Endodermal cell (in vitro differentiated cells): ENCODE measurements at regions not wholly inside any gene's neighbourhood (a gene's known extent, or its start where the extent isn't known, plus 50 kb on each side); places are given as distances from the start of the nearest gene placed in this dataset.
A peak's percentile ranks its signal among the peaks of the same experiment; 100 is the strongest.

Source experiments
- DNase-seq: peaks from one replicate; pipeline ENCODE4 v3.0.0-alpha.2; 2017
- H3K27ac ChIP-seq: 2 replicates; pipeline ENCODE4 v1.5.1; 2013; ENCODE audit warnings: mild to moderate bottlenecking, low read depth, low read length, moderate library complexity
- H3K27me3 ChIP-seq: 2 replicates; pipeline ENCODE4 v1.6.1; 2013; ENCODE audit warnings: mild to moderate bottlenecking, low read length, moderate library complexity; ENCODE audit not compliant: insufficient read depth, control insufficient read depth, poor library complexity, severe bottlenecking
- H3K36me3 ChIP-seq: 2 replicates; pipeline ENCODE4 v1.7.0; 2013; ENCODE audit warnings: mild to moderate bottlenecking, low read length, moderate library complexity; ENCODE audit not compliant: control insufficient read depth, insufficient read depth
- H3K4me1 ChIP-seq: one replicate; pipeline ENCODE4 v1.7.0; 2013; ENCODE audit warnings: low read length; ENCODE audit not compliant: control insufficient read depth, insufficient read depth
- H3K4me3 ChIP-seq: 2 replicates; pipeline ENCODE4 v1.5.1; 2013; ENCODE audit warnings: mild to moderate bottlenecking, low read length, moderate library complexity
- H3K9ac ChIP-seq: 2 replicates; pipeline ENCODE4 v1.6.1; 2013; ENCODE audit warnings: mild to moderate bottlenecking, low read length, moderate library complexity; ENCODE audit not compliant: poor library complexity, severe bottlenecking; ENCODE audit errors: extremely low read depth
- H3K9me3 ChIP-seq: 2 replicates; pipeline ENCODE4 v1.6.1; 2013; ENCODE audit warnings: mild to moderate bottlenecking, low read length, moderate library complexity; ENCODE audit not compliant: control insufficient read depth
- H3K27ac Mint-ChIP-seq: 2 replicates; pipeline ENCODE4 v1.8.0; 2020; ENCODE audit warnings: mixed read lengths
- H3K27me3 Mint-ChIP-seq: 2 replicates; pipeline ENCODE4 v1.8.0; 2021; ENCODE audit warnings: mild to moderate bottlenecking, mixed read lengths; ENCODE audit not compliant: insufficient read depth
- H3K36me3 Mint-ChIP-seq: 2 replicates; pipeline ENCODE4 v1.8.0; 2020; ENCODE audit warnings: low read depth, mixed read lengths
- H3K4me1 Mint-ChIP-seq: 2 replicates; pipeline ENCODE4 v1.8.0; 2020; ENCODE audit warnings: mixed read lengths
- H3K4me3 Mint-ChIP-seq: 2 replicates; pipeline ENCODE4 v1.8.0; 2020; ENCODE audit warnings: mild to moderate bottlenecking, moderate library complexity, mixed read lengths
- H3K9me3 Mint-ChIP-seq: 2 replicates; pipeline ENCODE4 v1.8.0; 2020; ENCODE audit warnings: mild to moderate bottlenecking, mixed read lengths
- CTCF ChIP-seq: fragments of 200-600 bp; sonication (generic); conservative IDR thresholded peaks from 2 replicates; pipeline ENCODE4 v1.5.0; 2021; ENCODE audit warnings: antibody characterized with exemption, mild to moderate bottlenecking
- WGBS, 2 experiments: methylation state at CpG; one replicate each; pipeline versions ENCODE4 v1.1.5 to v1.1.7; 2013; ENCODE audit warnings: missing lambda C conversion rate in 2 of 2, mixed read lengths in 1 of 2; ENCODE audit not compliant: insufficient coverage in 1 of 2, insufficient read length in 1 of 2; 5-methylcytosine and 5-hydroxymethylcytosine counted together

- Histone ChIP-seq H3K36me3 (no peaks in the 10 kb centered on the region), H3K4me3 (peak overlapping the region; percentile 1), H3K9ac (no peak overlapping the region), H3K27me3 (no peaks in the 10 kb centered on the region), H3K27ac (no peak overlapping the region), H3K9me3 (no peaks in the 10 kb centered on the region), H3K4me1 (peaks cover 7% of the 10 kb centered on the region)
- H3K36me3 Mint-ChIP-seq = no peaks in the 10 kb centered on the region
- DNase-seq = no peak
- TF ChIP-seq CTCF = no peak
- peaks cover 29% of the 10 kb centered on the region for H3K4me1 Mint-ChIP-seq
- peak overlapping the region; percentile 92 for H3K27ac Mint-ChIP-seq
- WGBS, 2 experiments = 47 to 61% methylated on average over 2 to 4 of the region's 4 CpGs
- H3K27me3 Mint-ChIP-seq = no peaks in the 10 kb centered on the region
- no peak overlapping the region for H3K4me3 Mint-ChIP-seq
- no peaks in the 10 kb centered on the region for H3K9me3 Mint-ChIP-seq
These were observed 57.4 kb upstream of the NRIP1 start for GRCh38 chr21:15122241-15122640.

- H3K27ac Mint-ChIP-seq = no peak overlapping the region
- H3K9ac ChIP-seq = no peak overlapping the region
These were observed 59.9 kb upstream of the NRIP1 start for GRCh38 chr21:15124731-15125130.

GRCh38 chr21:15126948-15127347 is 62.1 kb upstream of the NRIP1 start:
- H3K4me3 Mint-ChIP-seq = no peak overlapping the region
- Histone ChIP-seq H3K36me3 (no peaks in the 10 kb centered on the region), H3K27me3 (no peaks in the 10 kb centered on the region), H3K4me1 (peaks cover 2% of the 10 kb centered on the region), H3K9me3 (peaks cover 1% of the 10 kb centered on the region), H3K4me3 (no peak overlapping the region), H3K27ac (no peak overlapping the region), H3K9ac (no peak overlapping the region)
- TF ChIP-seq CTCF = no peak
- peaks cover 3% of the 10 kb centered on the region for H3K27me3 Mint-ChIP-seq
- no peak for DNase-seq
- H3K9me3 Mint-ChIP-seq = peaks cover under 1% of the 10 kb centered on the region
- H3K4me1 Mint-ChIP-seq = peaks cover 27% of the 10 kb centered on the region
- WGBS, 2 experiments = 94% methylated on average over 2 to 3 of the region's 3 CpGs
- H3K36me3 Mint-ChIP-seq = no peaks in the 10 kb centered on the region
- no peak overlapping the region for H3K27ac Mint-ChIP-seq

More at GRCh38 chr21:15124731-15125130, 59.9 kb upstream of the NRIP1 start:
- Mint-ChIP-seq H3K9me3 (no peaks in the 10 kb centered on the region), H3K36me3 (no peaks in the 10 kb centered on the region), H3K4me3 (no peak overlapping the region), H3K27me3 (peaks cover 3% of the 10 kb centered on the region), H3K4me1 (peaks cover 29% of the 10 kb centered on the region)
- Histone ChIP-seq H3K9me3 (no peaks in the 10 kb centered on the region), H3K4me3 (no peak overlapping the region), H3K36me3 (no peaks in the 10 kb centered on the region), H3K27me3 (no peaks in the 10 kb centered on the region), H3K4me1 (peaks cover 7% of the 10 kb centered on the region), H3K27ac (no peak overlapping the region)
- no peak for DNase-seq
- TF ChIP-seq CTCF = no peak
- WGBS, 2 experiments = 99% methylated on average over 3 of the region's 3 CpGs; no CpG with 5 or more reads in 1 of the 2 experiments
